DOHH2 (cell line): ENCODE measurements at regions not wholly inside any gene's neighbourhood (a gene's known extent, or its start where the extent isn't known, plus 50 kb on each side); places are given as distances from the start of the nearest gene placed in this dataset.

ENCODE experiments used
- H3F3A ChIP-seq: fragments of 200-600 bp; sonication (generic), shearing (Covaris generic); 2 replicates; pipeline ENCODE4 v1.6.0; 2016; ENCODE audit warnings: antibody characterized with exemption, mild to moderate bottlenecking; ENCODE audit not compliant: control insufficient read depth, insufficient read depth
- H3K27ac ChIP-seq: fragments of 200-600 bp; sonication (generic); 2 replicates; pipeline ENCODE4 v1.5.1; 2014; ENCODE audit warnings: low read depth, mild to moderate bottlenecking, low read length, moderate library complexity
- H3K27me3 ChIP-seq: fragments of 200-600 bp; sonication (generic); 2 replicates; pipeline ENCODE4 v1.6.1; 2014; ENCODE audit warnings: mild to moderate bottlenecking, low read length, mixed read lengths; ENCODE audit not compliant: control insufficient read depth
- H3K36me3 ChIP-seq: fragments of 200-600 bp; sonication (generic); 2 replicates; pipeline ENCODE4 v1.6.1; 2014; ENCODE audit warnings: mild to moderate bottlenecking, low read length, moderate library complexity, mixed read lengths; ENCODE audit not compliant: control insufficient read depth
- H3K4me1 ChIP-seq: fragments of 200-600 bp; sonication (generic); 2 replicates; pipeline ENCODE4 v1.6.1; 2014; ENCODE audit warnings: mild to moderate bottlenecking, low read length, mixed read lengths; ENCODE audit not compliant: control insufficient read depth
- H3K4me2 ChIP-seq: fragments of 200-600 bp; sonication (generic); 2 replicates; pipeline ENCODE4 v1.6.0; 2014; ENCODE audit warnings: mild to moderate bottlenecking, low read length, moderate library complexity
- H3K4me3 ChIP-seq: fragments of 200-600 bp; sonication (generic); 2 replicates; pipeline ENCODE4 v1.5.1; 2014; ENCODE audit warnings: mild to moderate bottlenecking, low read length, mixed read lengths
- H3K79me2 ChIP-seq: fragments of 200-600 bp; sonication (generic); 2 replicates; pipeline ENCODE4 v1.6.1; 2014; ENCODE audit warnings: mild to moderate bottlenecking, low read length, mixed read lengths; ENCODE audit not compliant: control insufficient read depth
- H3K9me2 ChIP-seq: fragments of 200-600 bp; sonication (generic); replicated peaks from 2 replicates; pipeline ENCODE4 v1.6.1; 2014; ENCODE audit warnings: mild to moderate bottlenecking, low read length, mixed read lengths; ENCODE audit not compliant: control insufficient read depth
- H3K9me3 ChIP-seq: fragments of 200-600 bp; sonication (generic); 2 replicates; pipeline ENCODE4 v1.6.1; 2014; ENCODE audit warnings: antibody characterized with exemption, low read length, mixed read lengths; ENCODE audit not compliant: control insufficient read depth, insufficient read depth
- H4K20me1 ChIP-seq: fragments of 200-600 bp; sonication (generic); 2 replicates; pipeline ENCODE4 v1.6.0; 2014; ENCODE audit warnings: low read depth, mild to moderate bottlenecking, antibody characterized with exemption, low read length, moderate library complexity; ENCODE audit not compliant: control insufficient read depth, insufficient read depth
- EZH2phosphoT487 ChIP-seq: fragments of 200-600 bp; sonication (generic); IDR thresholded peaks from 2 replicates; pipeline ENCODE4 v1.6.1; 2017; ENCODE audit warnings: borderline replicate concordance, mild to moderate bottlenecking, antibody characterized with exemption, low read length, moderate library complexity, mixed read lengths
- TF ChIP-seq, protein P1 (sequence below): fragments of 200-600 bp; sonication (generic); IDR thresholded peaks from one replicate; pipeline ENCODE4 v1.5.1; 2014; ENCODE audit warnings: antibody characterized with exemption, mild to moderate bottlenecking, low read depth, low read length; ENCODE audit not compliant: poor library complexity, severe bottlenecking

GRCh38 chr3:73141525-73141924 is 80.1 kb downstream of the EBLN2 start:
- Histone ChIP-seq H3K4me1 (no peaks in the 10 kb centered on the region), H3K27ac (no peak overlapping the region), H3K4me3 (no peak overlapping the region), H3K36me3 (no peaks in the 10 kb centered on the region), H3K4me2 (no peak overlapping the region), H3K9me3 (no peaks in the 10 kb centered on the region), H3K9me2 (no peaks in the 10 kb centered on the region), H4K20me1 (no peaks in the 10 kb centered on the region), H3K79me2 (no peaks in the 10 kb centered on the region), H3F3A (no peaks in the 10 kb centered on the region), H3K27me3 (no peaks in the 10 kb centered on the region)
- no peak for TF ChIP-seq EZH2phosphoT487
- TF ChIP-seq, protein P1, sequence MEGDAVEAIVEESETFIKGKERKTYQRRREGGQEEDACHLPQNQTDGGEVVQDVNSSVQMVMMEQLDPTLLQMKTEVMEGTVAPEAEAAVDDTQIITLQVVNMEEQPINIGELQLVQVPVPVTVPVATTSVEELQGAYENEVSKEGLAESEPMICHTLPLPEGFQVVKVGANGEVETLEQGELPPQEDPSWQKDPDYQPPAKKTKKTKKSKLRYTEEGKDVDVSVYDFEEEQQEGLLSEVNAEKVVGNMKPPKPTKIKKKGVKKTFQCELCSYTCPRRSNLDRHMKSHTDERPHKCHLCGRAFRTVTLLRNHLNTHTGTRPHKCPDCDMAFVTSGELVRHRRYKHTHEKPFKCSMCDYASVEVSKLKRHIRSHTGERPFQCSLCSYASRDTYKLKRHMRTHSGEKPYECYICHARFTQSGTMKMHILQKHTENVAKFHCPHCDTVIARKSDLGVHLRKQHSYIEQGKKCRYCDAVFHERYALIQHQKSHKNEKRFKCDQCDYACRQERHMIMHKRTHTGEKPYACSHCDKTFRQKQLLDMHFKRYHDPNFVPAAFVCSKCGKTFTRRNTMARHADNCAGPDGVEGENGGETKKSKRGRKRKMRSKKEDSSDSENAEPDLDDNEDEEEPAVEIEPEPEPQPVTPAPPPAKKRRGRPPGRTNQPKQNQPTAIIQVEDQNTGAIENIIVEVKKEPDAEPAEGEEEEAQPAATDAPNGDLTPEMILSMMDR: no peak

- Histone ChIP-seq H3K36me3 (no peaks in the 10 kb centered on the region), H3K9me2 (no peaks in the 10 kb centered on the region), H3K79me2 (no peaks in the 10 kb centered on the region), H3K27me3 (peaks cover 3% of the 10 kb centered on the region; the same call in 1 of the 2 replicates), H3F3A (no peaks in the 10 kb centered on the region), H3K9me3 (no peaks in the 10 kb centered on the region), H3K27ac (no peak overlapping the region), H3K4me1 (no peaks in the 10 kb centered on the region), H4K20me1 (no peaks in the 10 kb centered on the region), H3K4me3 (no peak overlapping the region), H3K4me2 (no peak overlapping the region)
- no peak for TF ChIP-seq EZH2phosphoT487
- TF ChIP-seq, protein P1: no peak
Measured at GRCh38 chr3:73143401-73143800, 81.9 kb downstream of the EBLN2 start.

DNA sequence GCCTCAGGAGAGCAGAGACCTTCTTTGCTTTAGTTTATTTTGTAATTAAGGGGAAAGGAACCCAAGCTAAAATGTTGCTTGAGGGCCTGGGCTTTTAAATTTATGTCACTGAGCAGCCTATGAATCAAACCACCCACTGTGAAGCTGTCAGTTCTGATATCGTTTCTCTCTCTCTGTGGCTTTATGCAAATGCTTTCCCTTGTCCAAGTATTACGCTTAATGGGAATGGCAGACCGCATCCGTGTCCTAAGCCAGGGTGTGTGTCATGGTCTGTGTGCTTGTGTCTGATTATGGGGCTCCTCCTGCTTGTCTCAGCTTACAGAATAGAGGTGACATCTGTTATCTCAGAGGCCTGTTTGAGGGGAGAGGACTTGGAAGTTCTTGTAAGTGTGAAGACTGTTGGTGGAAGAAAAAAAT is 82.4 kb downstream of the EBLN2 start:
- Histone ChIP-seq H3K36me3 (no peaks in the 10 kb centered on the region), H3K4me3 (no peak overlapping the region), H3F3A (no peaks in the 10 kb centered on the region), H3K9me3 (no peaks in the 10 kb centered on the region), H3K27me3 (peaks cover 5% of the 10 kb centered on the region; the same call in 1 of the 2 replicates), H3K4me2 (no peak overlapping the region), H3K79me2 (no peaks in the 10 kb centered on the region), H3K4me1 (no peaks in the 10 kb centered on the region), H4K20me1 (no peaks in the 10 kb centered on the region), H3K9me2 (no peaks in the 10 kb centered on the region), H3K27ac (no peak overlapping the region)
- TF ChIP-seq, protein P1: no peak
- no peak for TF ChIP-seq EZH2phosphoT487
